Glutamatergic neuron (in vitro differentiated cells): ENCODE measurements at regions not wholly inside any gene's neighbourhood (a gene's known extent, or its start where the extent isn't known, plus 50 kb on each side); places are given as distances from the start of the nearest gene placed in this dataset.

Source experiments
- DNase-seq: peaks from one replicate; pipeline ENCODE4 v3.0.0; 2022
- H3K27ac Mint-ChIP-seq: one replicate; pipeline ENCODE4 v1.8.0; 2020; ENCODE audit warnings: mild to moderate bottlenecking, mixed read lengths, inconsistent platforms; ENCODE audit not compliant: unreplicated experiment
- H3K27me3 Mint-ChIP-seq: one replicate; pipeline ENCODE4 v1.8.0; 2020; ENCODE audit warnings: mild to moderate bottlenecking, moderate library complexity, mixed read lengths, inconsistent platforms; ENCODE audit not compliant: unreplicated experiment
- H3K36me3 Mint-ChIP-seq: one replicate; pipeline ENCODE4 v1.8.0; 2020; ENCODE audit warnings: mild to moderate bottlenecking, mixed read lengths, inconsistent platforms; ENCODE audit not compliant: unreplicated experiment
- H3K4me1 Mint-ChIP-seq: one replicate; pipeline ENCODE4 v1.8.0; 2020; ENCODE audit warnings: mild to moderate bottlenecking, low read depth, mixed read lengths, inconsistent platforms; ENCODE audit not compliant: unreplicated experiment
- H3K4me3 Mint-ChIP-seq: one replicate; pipeline ENCODE4 v1.8.0; 2020; ENCODE audit warnings: mild to moderate bottlenecking, mixed read lengths, inconsistent platforms; ENCODE audit not compliant: unreplicated experiment
- H3K9me3 Mint-ChIP-seq: one replicate; pipeline ENCODE4 v1.8.0; 2020; ENCODE audit warnings: mild to moderate bottlenecking, moderate library complexity, mixed read lengths, inconsistent platforms; ENCODE audit not compliant: unreplicated experiment
- TF ChIP-seq, protein P1 (sequence below): fragments of 200-600 bp; sonication (generic); IDR thresholded peaks from one replicate; pipeline ENCODE4 v1.5.0; 2021; ENCODE audit not compliant: partially characterized antibody, unreplicated experiment

DNA sequence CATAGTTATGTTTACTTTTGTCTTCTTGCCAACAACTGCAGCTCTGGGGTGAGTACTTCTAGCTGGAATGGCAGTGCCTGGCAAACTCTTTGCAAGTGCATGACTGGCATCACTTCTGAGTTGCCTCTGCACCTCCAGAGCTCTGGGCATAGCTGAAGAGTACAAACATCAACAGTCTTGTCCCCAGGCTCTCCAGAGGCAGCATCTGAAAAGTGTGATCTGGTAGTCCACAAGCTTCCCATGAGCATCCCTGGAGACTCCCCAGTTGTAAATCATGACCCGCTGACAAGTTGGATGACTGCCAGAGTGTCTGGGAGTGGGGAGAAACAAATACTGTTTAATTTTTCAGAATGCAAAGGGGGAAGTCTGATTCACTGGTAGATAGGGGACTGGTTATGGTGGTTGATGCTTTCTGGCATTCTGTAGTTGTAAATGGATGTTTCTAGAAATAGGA, 138.9 kb upstream of the CDK13 start:
- Mint-ChIP-seq H3K36me3 (peaks cover 4% of the 10 kb centered on the region), H3K27ac (no peak overlapping the region), H3K4me3 (no peak overlapping the region), H3K4me1 (peaks cover 5% of the 10 kb centered on the region), H3K9me3 (peaks cover 4% of the 10 kb centered on the region), H3K27me3 (peaks cover 3% of the 10 kb centered on the region)
- DNase-seq, result no peak
- TF ChIP-seq, protein P1, sequence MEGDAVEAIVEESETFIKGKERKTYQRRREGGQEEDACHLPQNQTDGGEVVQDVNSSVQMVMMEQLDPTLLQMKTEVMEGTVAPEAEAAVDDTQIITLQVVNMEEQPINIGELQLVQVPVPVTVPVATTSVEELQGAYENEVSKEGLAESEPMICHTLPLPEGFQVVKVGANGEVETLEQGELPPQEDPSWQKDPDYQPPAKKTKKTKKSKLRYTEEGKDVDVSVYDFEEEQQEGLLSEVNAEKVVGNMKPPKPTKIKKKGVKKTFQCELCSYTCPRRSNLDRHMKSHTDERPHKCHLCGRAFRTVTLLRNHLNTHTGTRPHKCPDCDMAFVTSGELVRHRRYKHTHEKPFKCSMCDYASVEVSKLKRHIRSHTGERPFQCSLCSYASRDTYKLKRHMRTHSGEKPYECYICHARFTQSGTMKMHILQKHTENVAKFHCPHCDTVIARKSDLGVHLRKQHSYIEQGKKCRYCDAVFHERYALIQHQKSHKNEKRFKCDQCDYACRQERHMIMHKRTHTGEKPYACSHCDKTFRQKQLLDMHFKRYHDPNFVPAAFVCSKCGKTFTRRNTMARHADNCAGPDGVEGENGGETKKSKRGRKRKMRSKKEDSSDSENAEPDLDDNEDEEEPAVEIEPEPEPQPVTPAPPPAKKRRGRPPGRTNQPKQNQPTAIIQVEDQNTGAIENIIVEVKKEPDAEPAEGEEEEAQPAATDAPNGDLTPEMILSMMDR, result no peak

DNA sequence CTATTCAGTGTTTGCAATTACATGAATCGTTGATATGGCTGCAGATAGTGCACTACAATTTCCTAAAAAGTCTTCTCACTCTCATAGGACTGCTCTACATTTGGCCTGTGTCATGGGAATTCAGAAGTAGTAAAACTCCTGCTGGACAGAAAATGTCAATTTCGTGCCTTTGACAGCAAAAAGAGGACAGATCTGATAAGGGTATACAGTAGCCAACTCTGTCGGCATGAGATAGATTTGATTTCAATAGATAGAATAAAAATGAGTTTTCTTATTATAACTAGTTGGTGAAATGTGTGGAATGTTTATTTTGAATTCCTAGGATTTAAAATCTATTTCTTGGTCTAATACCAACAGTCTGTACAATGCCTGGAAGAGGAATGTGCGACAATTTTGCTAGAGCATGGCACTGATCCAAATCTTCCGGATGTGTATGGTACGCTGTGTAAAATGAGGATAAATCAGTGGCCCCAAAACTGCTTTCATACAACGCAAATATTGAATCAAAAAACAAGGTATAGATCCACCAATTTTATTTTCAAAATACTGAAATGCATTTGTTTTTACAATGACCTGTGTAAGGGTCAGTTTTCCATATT, 133.5 kb upstream of the CDK13 start:
- no peak for DNase-seq
- Mint-ChIP-seq H3K27ac (no peak overlapping the region), H3K27me3 (no peaks in the 10 kb centered on the region), H3K9me3 (no peaks in the 10 kb centered on the region), H3K4me3 (no peak overlapping the region), H3K36me3 (no peaks in the 10 kb centered on the region), H3K4me1 (no peaks in the 10 kb centered on the region)
- TF ChIP-seq, protein P1, result no peak

DNA sequence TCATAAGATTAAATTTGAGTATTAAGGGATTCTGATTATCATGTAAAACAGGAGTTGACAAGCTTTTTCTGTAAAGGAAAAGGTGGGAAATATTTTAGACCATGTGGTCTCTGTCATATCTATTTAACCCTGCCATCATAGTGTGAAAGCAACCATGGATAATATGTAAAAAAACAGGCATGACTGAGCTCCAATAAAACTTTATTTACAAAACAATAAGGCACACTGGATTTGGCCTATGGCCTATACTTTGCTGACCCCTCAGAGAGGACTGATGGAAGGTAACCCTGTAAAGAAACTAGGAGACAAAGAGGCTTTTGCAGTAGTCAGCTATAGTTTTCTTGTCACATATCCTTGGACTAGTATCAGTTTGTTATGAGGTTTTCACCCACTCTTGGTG, 130.5 kb upstream of the CDK13 start:
- DNase-seq, result no peak
- TF ChIP-seq, protein P1, result no peak
- Mint-ChIP-seq H3K9me3 (no peaks in the 10 kb centered on the region), H3K27me3 (no peaks in the 10 kb centered on the region), H3K27ac (no peak overlapping the region), H3K36me3 (no peaks in the 10 kb centered on the region), H3K4me3 (no peak overlapping the region), H3K4me1 (no peaks in the 10 kb centered on the region)

DNA sequence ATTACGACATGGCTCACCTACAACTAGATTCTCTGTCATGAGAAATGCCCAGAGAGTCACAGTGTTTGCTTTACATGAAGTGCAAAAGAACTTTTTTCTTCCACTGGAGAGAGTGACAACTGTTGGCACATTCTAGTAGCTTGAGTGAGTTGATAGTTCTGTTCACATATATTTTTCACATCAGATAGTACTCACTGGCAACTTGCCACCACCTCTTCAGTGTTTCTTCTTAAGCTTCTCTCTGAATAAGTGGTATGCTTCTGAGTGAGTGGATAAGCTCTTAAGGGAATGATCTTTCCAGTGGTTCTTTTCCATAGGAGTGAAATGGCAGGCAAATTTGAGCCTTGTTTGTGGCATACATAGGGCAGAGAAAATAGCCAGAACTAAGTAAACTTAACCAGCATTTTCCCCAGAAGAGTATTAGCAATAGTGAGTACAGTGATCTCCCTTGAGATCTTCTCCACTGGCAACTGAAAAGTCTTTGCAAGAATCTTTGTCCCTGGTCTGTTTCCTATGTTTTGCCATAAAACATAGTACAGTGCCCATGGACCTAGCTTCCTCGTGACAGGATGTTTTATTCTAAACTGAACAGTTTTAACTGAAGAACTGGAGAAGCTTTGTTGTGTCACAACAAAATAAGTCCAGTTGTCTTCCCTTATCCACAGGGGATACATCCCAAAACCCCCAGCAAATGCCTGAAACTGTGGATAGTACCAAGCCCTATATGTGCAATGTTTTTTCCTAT, 125.4 kb upstream of the CDK13 start:
- Mint-ChIP-seq H3K27me3 (no peaks in the 10 kb centered on the region), H3K27ac (no peak overlapping the region), H3K4me3 (no peak overlapping the region), H3K4me1 (no peaks in the 10 kb centered on the region), H3K9me3 (no peaks in the 10 kb centered on the region), H3K36me3 (no peaks in the 10 kb centered on the region)
- TF ChIP-seq, protein P1, result no peak
- no peak for DNase-seq

DNA sequence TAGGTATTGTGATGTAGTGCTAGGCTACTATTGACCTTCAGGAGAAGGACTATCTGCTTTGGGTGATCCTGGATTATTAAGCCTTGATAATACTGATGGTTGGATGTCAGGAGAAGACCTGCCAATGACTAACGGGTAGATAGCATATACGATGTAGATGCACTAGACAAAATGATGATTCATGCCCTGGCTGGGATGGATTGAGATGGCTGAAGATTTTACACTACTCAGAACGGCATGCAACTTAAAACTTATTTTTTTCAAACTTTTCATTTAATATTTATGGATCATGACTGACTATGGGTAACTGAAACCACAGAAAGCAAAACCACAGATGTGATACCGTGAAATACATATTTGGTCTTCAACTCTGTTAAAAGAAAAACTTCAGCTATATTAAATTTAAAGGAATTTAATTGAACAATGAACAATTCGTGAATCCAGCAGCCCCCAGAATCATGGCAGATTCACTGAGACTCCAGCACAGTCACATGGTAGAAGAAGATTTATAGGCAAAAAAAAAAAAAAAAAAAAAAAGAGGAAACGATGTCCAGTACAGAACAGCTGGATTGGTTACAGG, 124.6 kb upstream of the CDK13 start:
- Mint-ChIP-seq H3K27ac (no peak overlapping the region), H3K4me3 (no peak overlapping the region), H3K36me3 (no peaks in the 10 kb centered on the region), H3K9me3 (no peaks in the 10 kb centered on the region), H3K4me1 (no peaks in the 10 kb centered on the region), H3K27me3 (no peaks in the 10 kb centered on the region)
- TF ChIP-seq, protein P1, result no peak
- DNase-seq, result no peak
